ENCODE measurements at regions not wholly inside any gene's neighbourhood (a gene's known extent, or its start where the extent isn't known, plus 50 kb on each side); places are given as distances from the start of the nearest gene placed in this dataset.

DNA sequence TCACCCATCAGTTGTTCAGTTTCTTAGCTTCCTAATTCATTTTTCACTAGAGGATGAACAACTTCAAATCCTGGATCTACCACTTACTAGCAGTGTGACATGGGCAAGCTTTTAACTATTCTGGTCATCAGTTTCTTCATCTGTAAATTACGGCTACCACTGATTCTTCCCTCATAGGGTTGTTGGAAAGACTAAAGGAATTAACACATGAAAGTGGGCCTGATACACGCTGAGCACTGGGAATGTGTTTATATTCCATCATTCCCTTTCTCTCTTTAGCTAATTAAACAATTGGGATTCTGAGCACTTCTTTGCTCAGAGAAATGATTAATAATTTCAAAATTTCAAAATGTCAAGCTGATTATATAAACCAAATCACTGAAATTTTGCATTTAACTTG lies 862.3 kb upstream of the GCFC2 start:
- no peak for DNase-seq

DNA sequence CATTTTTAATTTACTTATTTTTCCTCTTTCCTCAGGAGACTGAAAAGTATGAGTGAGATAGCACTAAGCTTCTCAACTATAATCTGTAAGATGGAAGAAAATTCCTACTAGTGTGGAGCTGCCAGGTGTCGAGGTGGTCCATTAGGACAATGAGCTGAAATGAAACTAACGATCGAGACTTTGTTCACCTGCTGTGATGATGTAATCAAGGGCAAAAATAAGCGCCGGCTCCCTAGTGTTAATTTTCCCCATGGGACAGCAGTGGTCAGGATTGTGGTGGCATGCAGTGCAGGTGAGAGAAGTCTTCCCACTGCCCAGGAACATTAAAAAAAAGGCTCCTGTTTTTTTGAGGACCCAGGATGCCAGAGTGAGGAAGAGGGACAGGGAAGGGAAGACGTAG lies 859.1 kb upstream of the GCFC2 start:
- DNase-seq, result no peak

DNA sequence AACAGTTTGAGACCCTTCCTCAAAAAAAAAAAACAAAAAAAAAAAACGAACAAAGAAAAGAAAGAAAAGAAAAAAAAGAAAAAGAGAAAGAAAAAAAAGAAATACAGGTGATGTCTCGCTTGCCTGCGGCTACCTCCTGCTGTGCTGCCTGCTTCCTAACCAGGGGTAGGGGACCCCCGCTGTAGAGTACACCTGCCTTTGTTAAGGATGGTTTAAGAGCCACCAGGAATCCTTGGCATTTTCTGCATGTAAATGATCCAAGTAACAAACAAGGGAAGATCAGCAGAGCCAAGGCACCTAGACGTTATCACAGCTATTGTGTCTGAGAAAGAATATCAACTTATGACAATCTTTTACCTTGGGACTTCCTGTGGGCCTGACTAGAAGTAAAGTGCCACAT lies 856.8 kb upstream of the GCFC2 start:
- DNase-seq, result no peak

DNA sequence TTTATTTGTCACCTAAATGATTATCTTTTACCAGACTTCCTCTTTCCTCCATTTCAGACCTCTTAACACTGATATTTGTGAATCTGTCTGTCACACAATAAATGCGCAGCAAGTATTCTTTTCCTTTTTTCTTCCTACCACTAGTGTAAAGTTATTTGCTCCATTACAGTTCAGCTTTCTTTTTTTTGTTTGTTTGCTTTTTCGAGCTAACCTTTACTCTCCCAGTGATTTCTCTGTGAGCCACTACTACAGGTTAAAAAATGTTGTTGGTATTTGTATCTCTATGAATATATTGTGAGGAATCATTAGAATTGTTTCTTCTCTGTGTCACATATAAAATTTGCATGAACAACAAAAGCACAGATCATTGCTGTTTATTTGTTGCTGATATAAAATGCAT lies 854.0 kb upstream of the GCFC2 start:
- DNase-seq, result no peak

DNA sequence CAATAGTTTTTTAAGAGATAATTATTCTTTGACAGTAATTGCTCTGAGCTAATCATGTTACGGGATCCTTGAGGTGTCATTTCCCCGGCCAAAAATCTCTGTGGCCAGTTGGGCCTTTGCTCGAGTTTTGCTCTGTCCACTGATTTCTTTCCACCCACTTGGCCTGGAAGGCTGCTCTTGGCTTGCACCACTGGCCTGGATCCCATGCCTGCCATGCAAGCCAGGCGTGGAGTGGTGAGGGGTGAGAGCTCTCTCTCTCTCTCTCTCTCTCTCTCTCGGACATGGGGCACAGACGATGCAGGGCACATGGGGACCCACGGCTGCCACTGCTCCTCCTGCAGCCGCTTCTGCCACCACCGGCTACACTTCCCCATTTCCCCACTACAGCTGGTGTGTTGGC lies 853.0 kb upstream of the GCFC2 start:
- DNase-seq, result no peak

GRCh38 chr2:76558157-76558556 lies 847.4 kb upstream of the GCFC2 start:
- no peak for DNase-seq

- DNase-seq, result no peak
Measured at GRCh38 chr2:76556018-76556417, 845.3 kb upstream of the GCFC2 start.

- DNase-seq, result no peak
Measured at GRCh38 chr2:76546207-76546606, 835.5 kb upstream of the GCFC2 start.

DNA sequence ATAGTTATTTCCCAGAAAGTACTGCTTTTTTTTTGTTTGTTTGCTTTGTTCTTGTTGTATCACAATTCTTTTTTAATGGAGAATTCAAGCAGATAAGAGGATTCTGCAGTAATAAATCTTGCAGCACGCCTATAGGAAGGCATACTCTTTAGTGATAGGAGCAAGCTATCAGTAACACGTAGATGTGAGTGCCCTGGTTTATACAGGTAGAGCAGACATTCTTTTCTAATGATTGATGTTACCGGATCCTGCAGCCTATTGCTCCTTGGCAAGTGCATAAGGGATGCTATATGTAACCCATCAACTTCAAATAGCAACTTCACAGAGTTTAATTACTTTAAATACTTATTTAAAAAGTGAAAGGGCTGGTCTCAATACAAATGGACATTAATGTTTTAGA lies 834.2 kb upstream of the GCFC2 start:
- no peak for DNase-seq

DNA sequence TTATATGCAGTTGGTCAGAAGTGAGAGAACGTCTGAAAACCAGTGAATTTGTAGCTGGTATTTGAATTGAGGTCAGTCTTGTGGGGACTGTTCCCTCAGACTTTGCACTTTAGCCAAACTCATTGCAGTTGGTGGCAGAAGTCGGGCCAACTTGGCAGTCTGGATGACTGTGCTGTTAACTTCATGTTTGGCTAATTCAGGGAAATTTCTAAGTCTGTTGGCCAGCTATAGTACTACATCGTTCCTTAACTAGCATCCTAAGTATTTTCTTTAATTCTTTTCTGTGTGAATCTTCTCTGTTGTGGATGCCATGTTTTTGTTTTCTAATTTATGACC lies 806.8 kb upstream of the GCFC2 start:
- DNase-seq, result no peak

GRCh38 chr2:76516861-76517573 lies 806.3 kb upstream of the GCFC2 start:
- DNase-seq, result no peak

DNA sequence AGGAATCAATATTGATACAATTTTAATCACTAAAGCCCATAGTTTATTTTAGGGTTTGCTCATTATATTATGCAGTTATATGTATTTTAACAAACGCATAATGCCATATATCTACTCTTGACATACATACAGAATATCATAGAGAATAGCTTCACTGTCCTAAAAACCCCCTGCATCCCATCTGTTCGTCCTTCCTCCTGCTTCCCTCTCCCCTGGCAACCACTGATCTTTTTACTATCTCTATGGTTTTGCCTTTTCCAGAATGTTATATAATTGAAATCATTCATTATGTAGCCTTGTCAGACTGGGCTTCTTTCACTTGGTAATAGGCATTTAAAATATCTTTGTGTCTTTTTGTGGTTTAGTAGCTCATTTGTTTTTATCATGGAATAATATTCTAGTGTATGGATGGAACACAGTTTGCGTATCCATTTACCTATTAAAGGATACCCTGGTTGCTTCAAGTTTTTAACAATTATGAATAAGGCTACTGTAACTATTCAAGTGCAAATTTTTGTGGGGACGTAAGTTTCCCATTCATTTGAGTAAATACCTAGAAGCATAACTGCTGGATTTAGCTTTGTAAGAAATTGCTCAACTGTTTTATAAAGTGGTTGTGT lies 801.6 kb upstream of the GCFC2 start:
- no peak for DNase-seq

GRCh38 chr2:76506538-76506937 lies 795.8 kb upstream of the GCFC2 start:
- DNase-seq, result no peak

GRCh38 chr2:76501641-76502040 lies 790.9 kb upstream of the GCFC2 start:
- no peak for DNase-seq

- no peak for DNase-seq
Measured at GRCh38 chr2:76498360-76498759, 787.6 kb upstream of the GCFC2 start.

DNA sequence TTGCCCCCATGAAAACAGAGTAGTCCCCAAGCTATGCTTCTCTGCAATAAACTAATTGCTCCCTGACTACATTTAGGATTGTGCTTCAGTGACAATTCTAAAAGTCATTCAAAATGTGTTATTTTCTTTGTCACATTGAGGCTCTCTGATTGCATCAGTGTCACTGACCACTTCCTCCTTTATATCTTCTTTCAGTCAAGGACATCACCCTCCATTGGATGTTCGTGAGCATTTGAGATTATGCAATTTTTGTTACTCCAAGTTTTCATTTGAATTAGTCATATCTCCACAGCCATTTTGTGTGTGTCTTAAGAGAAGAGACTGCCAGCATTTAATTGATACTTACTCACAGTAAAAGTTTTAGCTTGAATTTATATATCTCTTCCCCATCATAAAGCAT lies 780.8 kb upstream of the GCFC2 start:
- DNase-seq, result no peak

- no peak for DNase-seq
Measured at GRCh38 chr2:76478266-76479035, 767.7 kb upstream of the GCFC2 start.

DNA sequence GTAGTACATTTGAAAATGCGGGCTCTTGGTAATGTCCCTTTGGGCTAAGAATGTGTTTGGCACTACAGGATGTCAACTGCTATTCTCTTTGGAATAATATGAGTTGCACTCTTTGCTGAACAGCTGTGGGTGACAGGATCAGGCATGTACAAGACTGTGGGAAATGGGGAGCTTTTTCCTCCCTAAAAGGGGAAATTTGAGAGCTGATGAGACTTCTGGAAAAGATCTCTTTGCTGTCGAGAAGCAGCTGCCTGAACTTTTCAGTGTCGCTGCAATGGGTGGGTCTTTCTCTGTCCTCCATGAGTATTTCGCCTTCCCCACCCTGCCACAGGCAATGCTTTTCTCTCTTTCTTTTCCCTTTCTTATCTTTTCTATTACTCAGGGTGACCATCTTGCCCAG lies 762.2 kb upstream of the GCFC2 start:
- no peak for DNase-seq

GRCh38 chr2:76469066-76469465 lies 758.4 kb upstream of the GCFC2 start:
- no peak for DNase-seq

DNA sequence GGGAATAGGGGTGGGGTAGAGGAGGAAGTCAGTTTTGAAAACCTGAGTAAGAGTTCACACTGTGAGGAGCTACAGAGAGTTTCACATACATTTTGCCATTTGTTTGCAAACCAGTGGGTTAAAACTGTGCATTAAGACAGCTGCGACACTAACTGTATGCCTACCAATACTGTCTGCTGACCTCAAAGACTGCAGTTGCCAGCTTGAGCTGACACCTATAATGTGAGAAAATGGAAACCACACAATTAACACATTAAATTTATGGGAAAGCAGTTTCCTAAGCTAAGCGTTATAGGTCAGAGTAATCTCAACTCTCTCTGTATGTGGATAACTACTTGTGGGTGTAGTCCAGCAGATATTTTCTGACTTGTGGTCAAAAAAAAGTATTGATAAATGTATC lies 756.6 kb upstream of the GCFC2 start:
- DNase-seq, result no peak

DNA sequence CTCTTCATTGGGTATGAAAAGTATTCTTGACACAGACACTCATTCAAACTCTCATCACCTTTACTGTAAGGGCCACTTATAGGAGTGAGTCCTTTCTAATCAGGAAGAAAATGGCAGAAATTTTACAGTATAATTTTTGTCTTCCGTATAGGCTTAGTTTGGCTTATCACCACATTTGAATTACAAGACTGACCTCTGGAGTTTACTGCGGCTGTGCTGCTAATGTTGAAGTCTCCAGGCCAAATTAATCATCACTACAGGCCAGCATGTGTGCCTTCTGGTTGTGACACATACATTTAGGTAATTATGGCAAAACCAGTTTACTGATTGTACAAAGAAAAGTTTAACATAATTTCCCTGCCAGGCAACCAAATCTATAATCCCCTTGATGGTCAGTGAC lies 753.6 kb upstream of the GCFC2 start:
- DNase-seq, result no peak

- DNase-seq, result no peak
Measured at GRCh38 chr2:76461431-76461830, 750.7 kb upstream of the GCFC2 start.

GRCh38 chr2:76455910-76456309 lies 745.2 kb upstream of the GCFC2 start:
- no peak for DNase-seq

GRCh38 chr2:76450024-76450475 lies 739.3 kb upstream of the GCFC2 start:
- no peak for DNase-seq

All from stimulated activated CD8-positive, alpha-beta memory T cell treated with anti-CD3 and anti-CD28 coated beads, Interleukin-4, amount 100 ng/mL, for 48 hours (primary cell).